ENCODE measurements at regions not wholly inside any gene's neighbourhood (a gene's known extent, or its start where the extent isn't known, plus 50 kb on each side); places are given as distances from the start of the nearest gene placed in this dataset.

- Mint-ChIP-seq H3K27ac (no peak overlapping the region), H3K4me3 (no peak overlapping the region), H3K9me3 (no peaks in the 10 kb centered on the region), H3K36me3 (ENCODE audit: low read depth) (no peaks in the 10 kb centered on the region), H3K4me1 (no peaks in the 10 kb centered on the region), H3K27me3 (ENCODE audit: insufficient read depth) (peaks cover 14% of the 10 kb centered on the region)
- Histone ChIP-seq H3K27ac (ENCODE audit: low read depth, low read length) (no peak overlapping the region), H3K4me1 (ENCODE audit: control insufficient read depth, insufficient read depth, low read length) (no peaks in the 10 kb centered on the region), H3K36me3 (ENCODE audit: control insufficient read depth, insufficient read depth, low read length) (no peaks in the 10 kb centered on the region), H3K9ac (ENCODE audit: extremely low read depth, low read length, poor library complexity, severe bottlenecking) (no peak overlapping the region), H3K27me3 (ENCODE audit: control insufficient read depth, insufficient read depth, low read length, poor library complexity, severe bottlenecking) (peaks cover 4% of the 10 kb centered on the region), H3K9me3 (ENCODE audit: control insufficient read depth, low read length) (no peaks in the 10 kb centered on the region), H3K4me3 (ENCODE audit: low read length) (no peak overlapping the region)
- TF ChIP-seq, protein P1, sequence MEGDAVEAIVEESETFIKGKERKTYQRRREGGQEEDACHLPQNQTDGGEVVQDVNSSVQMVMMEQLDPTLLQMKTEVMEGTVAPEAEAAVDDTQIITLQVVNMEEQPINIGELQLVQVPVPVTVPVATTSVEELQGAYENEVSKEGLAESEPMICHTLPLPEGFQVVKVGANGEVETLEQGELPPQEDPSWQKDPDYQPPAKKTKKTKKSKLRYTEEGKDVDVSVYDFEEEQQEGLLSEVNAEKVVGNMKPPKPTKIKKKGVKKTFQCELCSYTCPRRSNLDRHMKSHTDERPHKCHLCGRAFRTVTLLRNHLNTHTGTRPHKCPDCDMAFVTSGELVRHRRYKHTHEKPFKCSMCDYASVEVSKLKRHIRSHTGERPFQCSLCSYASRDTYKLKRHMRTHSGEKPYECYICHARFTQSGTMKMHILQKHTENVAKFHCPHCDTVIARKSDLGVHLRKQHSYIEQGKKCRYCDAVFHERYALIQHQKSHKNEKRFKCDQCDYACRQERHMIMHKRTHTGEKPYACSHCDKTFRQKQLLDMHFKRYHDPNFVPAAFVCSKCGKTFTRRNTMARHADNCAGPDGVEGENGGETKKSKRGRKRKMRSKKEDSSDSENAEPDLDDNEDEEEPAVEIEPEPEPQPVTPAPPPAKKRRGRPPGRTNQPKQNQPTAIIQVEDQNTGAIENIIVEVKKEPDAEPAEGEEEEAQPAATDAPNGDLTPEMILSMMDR (conservative IDR thresholded peaks at IDR 0.05): no peak
- DNase-seq: no peak
- WGBS, 2 experiments (ENCODE audit: insufficient coverage in 1 of 2, insufficient read length in 1 of 2): 90 to 100% methylated on average over 2 to 5 of the region's 5 CpGs
Observed at GRCh38 chr3:59412516-59412915, 362.7 kb upstream of the CFAP20DC start.

DNA sequence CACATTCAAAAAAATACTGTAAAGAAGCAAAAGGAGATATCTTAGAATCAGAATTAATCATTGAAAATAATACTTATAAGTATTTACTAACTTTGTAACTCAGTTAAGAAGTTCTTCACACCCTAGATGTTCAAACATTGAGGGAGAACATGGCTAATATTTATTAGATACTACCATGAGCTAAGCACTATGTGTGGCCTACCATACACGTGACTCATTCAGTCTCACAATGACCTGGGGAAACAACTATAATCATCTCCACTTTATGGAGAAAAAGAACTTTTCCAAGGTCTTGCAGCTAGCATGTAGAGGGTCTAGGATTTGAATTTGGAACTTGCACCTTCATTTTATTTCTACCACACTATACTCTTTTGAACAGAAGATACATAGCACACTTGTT is 361.9 kb upstream of the CFAP20DC start:
- no peak overlapping the region for H3K4me3 Mint-ChIP-seq
- H3K27me3 Mint-ChIP-seq (ENCODE audit: insufficient read depth): peaks cover 13% of the 10 kb centered on the region
- H3K9ac ChIP-seq (ENCODE audit: extremely low read depth, low read length, poor library complexity, severe bottlenecking): no peak overlapping the region
- H3K36me3 Mint-ChIP-seq (ENCODE audit: low read depth): no peaks in the 10 kb centered on the region
- peaks cover 4% of the 10 kb centered on the region for H3K27me3 ChIP-seq (ENCODE audit: control insufficient read depth, insufficient read depth, low read length, poor library complexity, severe bottlenecking)
- H3K27ac ChIP-seq (ENCODE audit: low read depth, low read length): no peak overlapping the region
- H3K4me1 Mint-ChIP-seq: no peaks in the 10 kb centered on the region
- DNase-seq: no peak
- WGBS, 2 experiments (ENCODE audit: insufficient coverage in 1 of 2, insufficient read length in 1 of 2): 94% methylated on average over 1 of the region's 1 CpG; no CpG with 5 or more reads in 1 of the 2 experiments
- no peak overlapping the region for H3K4me3 ChIP-seq (ENCODE audit: low read length)
- H3K9me3 ChIP-seq (ENCODE audit: control insufficient read depth, low read length): no peaks in the 10 kb centered on the region
- H3K36me3 ChIP-seq (ENCODE audit: control insufficient read depth, insufficient read depth, low read length): no peaks in the 10 kb centered on the region
- H3K27ac Mint-ChIP-seq: no peak overlapping the region
- no peaks in the 10 kb centered on the region for H3K9me3 Mint-ChIP-seq
- no peaks in the 10 kb centered on the region for H3K4me1 ChIP-seq (ENCODE audit: control insufficient read depth, insufficient read depth, low read length)
- TF ChIP-seq, protein P1 (conservative IDR thresholded peaks at IDR 0.05): no peak

- Histone ChIP-seq H3K9me3 (ENCODE audit: control insufficient read depth, low read length) (no peaks in the 10 kb centered on the region), H3K4me3 (ENCODE audit: low read length) (no peak overlapping the region), H3K4me1 (ENCODE audit: control insufficient read depth, insufficient read depth, low read length) (no peaks in the 10 kb centered on the region), H3K36me3 (ENCODE audit: control insufficient read depth, insufficient read depth, low read length) (no peaks in the 10 kb centered on the region), H3K27ac (ENCODE audit: low read depth, low read length) (no peak overlapping the region), H3K27me3 (ENCODE audit: control insufficient read depth, insufficient read depth, low read length, poor library complexity, severe bottlenecking) (peaks cover 4% of the 10 kb centered on the region), H3K9ac (ENCODE audit: extremely low read depth, low read length, poor library complexity, severe bottlenecking) (no peak overlapping the region)
- TF ChIP-seq, protein P1 (conservative IDR thresholded peaks at IDR 0.05): no peak
- no peaks in the 10 kb centered on the region for H3K36me3 Mint-ChIP-seq (ENCODE audit: low read depth)
- H3K4me1 Mint-ChIP-seq: no peaks in the 10 kb centered on the region
- no peak overlapping the region for H3K4me3 Mint-ChIP-seq
- no peaks in the 10 kb centered on the region for H3K9me3 Mint-ChIP-seq
- peaks cover 13% of the 10 kb centered on the region for H3K27me3 Mint-ChIP-seq (ENCODE audit: insufficient read depth)
- DNase-seq: no peak
- no peak overlapping the region for H3K27ac Mint-ChIP-seq
- WGBS, 2 experiments (ENCODE audit: insufficient coverage in 1 of 2, insufficient read length in 1 of 2): 89 to 100% methylated on average over 1 to 2 of the region's 2 CpGs
Observed at GRCh38 chr3:59411186-59411585, 361.4 kb upstream of the CFAP20DC start.

All from endodermal cell (in vitro differentiated cells).